Activated naive CD8-positive, alpha-beta T cell treated with anti-CD3 and anti-CD28 coated beads, Interleukin-2, amount 10 ng/mL, durations not matched to agents 7 days and 5 days (primary cell): ENCODE measurements at regions not wholly inside any gene's neighbourhood (a gene's known extent, or its start where the extent isn't known, plus 50 kb on each side); places are given as distances from the start of the nearest gene placed in this dataset.
"Not testable (repeated sequence)": the region's sequence is repeated elsewhere in the genome, so short reads cannot be mapped to it uniquely, and the experiment has no call there.

ENCODE experiments used
- ATAC-seq: fragments of 150-1000 bp; cut with Tn5 transposase; one replicate; pipeline ENCODE4 v1.10.0; 2021; ENCODE audit warnings: low read depth, moderate library complexity
- POLR2A ChIA-PET: fragments of 350-600 bp; sonication (Branson Sonifier 250); formaldehyde crosslinking; loops from one replicate; lab custom pipeline; 2021; ENCODE audit warnings: antibody characterized with exemption; lab: Charles Lee
- DNase-seq: peaks from one replicate; pipeline ENCODE4 v3.0.0; 2021
- H3K27ac Mint-ChIP-seq: one replicate; pipeline ENCODE4 v1.8.0; 2022; ENCODE audit warnings: mild to moderate bottlenecking, mixed read lengths
- H3K27me3 Mint-ChIP-seq: one replicate; pipeline ENCODE4 v1.8.0; 2022; ENCODE audit warnings: mild to moderate bottlenecking, moderate library complexity, mixed read lengths
- H3K36me3 Mint-ChIP-seq: one replicate; pipeline ENCODE4 v1.8.0; 2021; ENCODE audit warnings: mild to moderate bottlenecking, mixed read lengths
- H3K4me1 Mint-ChIP-seq: one replicate; pipeline ENCODE4 v1.8.0; 2021; ENCODE audit warnings: mixed read lengths
- H3K4me3 Mint-ChIP-seq: one replicate; pipeline ENCODE4 v1.8.0; 2022; ENCODE audit warnings: mild to moderate bottlenecking, moderate library complexity, mixed read lengths
- H3K9me3 Mint-ChIP-seq: one replicate; pipeline ENCODE4 v1.8.0; 2021; ENCODE audit warnings: mixed read lengths

DNA sequence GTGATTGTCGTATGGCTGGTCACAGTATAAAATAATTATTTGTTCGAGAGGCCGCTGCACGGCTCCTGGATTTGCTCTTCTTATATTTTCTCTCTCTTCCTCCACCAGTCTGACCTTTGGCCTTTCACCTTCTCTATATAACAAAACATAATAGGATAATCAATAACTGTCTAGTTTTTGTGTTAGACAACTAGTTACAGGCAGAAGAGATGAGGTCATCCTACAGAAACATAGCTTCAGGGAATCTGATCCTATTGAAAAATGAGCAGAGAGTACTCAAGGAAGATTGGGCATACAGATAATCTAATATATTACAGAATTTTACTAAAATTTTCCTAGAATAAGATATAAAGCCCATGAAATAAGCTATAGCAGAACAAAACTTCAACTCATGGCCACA, 731.3 kb upstream of the SLC39A10 start:
- H3K9me3 Mint-ChIP-seq: no peaks in the 10 kb centered on the region
- no peak overlapping the region for H3K4me3 Mint-ChIP-seq
- no peaks in the 10 kb centered on the region for H3K4me1 Mint-ChIP-seq
- no peak for ATAC-seq
- peaks cover 3% of the 10 kb centered on the region for H3K27me3 Mint-ChIP-seq
- DNase-seq: no peak
- H3K27ac Mint-ChIP-seq: no peak overlapping the region
- POLR2A ChIA-PET: no interaction called here
- no peaks in the 10 kb centered on the region for H3K36me3 Mint-ChIP-seq

DNA sequence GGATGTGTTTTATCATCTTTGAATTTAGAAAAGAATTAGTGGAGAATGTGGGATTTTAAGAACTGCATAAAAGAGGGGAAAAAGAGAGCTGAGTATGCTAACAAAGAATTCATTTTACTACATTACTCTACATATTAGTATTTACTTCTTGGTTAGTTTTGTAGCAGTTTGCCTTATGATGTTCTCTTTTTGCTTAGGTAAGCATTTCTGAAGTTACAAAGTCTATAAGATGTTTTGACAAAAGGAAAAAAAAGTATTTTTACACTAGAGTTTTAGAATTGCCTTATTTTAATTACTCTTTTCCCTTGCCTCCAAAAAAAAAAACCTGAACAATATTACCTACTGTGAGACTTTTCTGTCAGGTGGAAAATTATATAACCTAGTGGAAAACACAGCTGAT, 739.5 kb upstream of the SLC39A10 start:
- POLR2A ChIA-PET: no interaction called here

DNA sequence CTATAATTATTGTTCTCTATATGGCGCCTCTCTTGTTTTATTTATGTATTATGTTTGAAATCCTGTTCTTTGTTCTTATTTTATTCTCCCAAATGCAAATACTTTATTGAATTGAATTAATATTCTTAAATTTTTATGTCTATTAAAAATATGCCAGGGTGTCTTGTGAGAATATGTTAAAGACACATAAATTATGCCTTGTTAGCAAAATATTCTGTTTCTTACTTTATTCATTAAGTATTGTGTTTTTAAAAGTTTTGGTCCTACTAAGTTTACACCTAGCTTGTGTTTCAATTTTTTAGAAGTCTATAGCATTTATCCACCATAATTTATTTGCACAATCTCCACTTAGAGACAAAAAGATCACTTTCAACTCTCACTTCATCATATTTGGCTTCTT, 741.5 kb upstream of the SLC39A10 start:
- POLR2A ChIA-PET: no interaction called here
- DNase-seq (no peak), ATAC-seq (no peak)
- Mint-ChIP-seq H3K27ac (no peak overlapping the region), H3K9me3 (no peaks in the 10 kb centered on the region), H3K4me3 (no peak overlapping the region), H3K36me3 (no peaks in the 10 kb centered on the region), H3K27me3 (peaks cover 5% of the 10 kb centered on the region), H3K4me1 (no peaks in the 10 kb centered on the region)

More for the DNA sequence above, 739.5 kb upstream of the SLC39A10 start:
- H3K4me3 Mint-ChIP-seq: no peak overlapping the region
- DNase-seq (no peak), ATAC-seq (no peak)
- no peaks in the 10 kb centered on the region for H3K4me1 Mint-ChIP-seq
- H3K27me3 Mint-ChIP-seq: peaks cover 8% of the 10 kb centered on the region
- no peaks in the 10 kb centered on the region for H3K9me3 Mint-ChIP-seq
- no peak overlapping the region for H3K27ac Mint-ChIP-seq
- no peaks in the 10 kb centered on the region for H3K36me3 Mint-ChIP-seq

DNA sequence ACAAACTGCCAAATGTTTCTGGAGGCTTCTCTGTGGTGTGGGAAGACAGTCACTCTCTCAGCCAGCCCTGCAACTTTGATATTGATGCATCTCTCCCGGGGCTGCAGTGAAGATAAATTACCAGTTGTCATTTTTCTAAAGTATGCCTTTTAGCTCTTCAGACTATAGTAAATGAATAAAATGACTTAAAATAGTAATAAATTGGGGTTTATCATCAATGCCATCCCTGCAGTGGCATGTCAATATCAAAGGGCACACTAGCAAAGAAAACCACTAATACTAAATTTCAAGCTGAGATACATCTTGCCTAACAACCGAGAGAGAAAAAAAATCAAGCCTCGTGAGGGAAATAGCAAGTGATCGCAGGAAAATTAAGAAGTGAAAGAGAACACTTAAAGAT, 749.5 kb upstream of the SLC39A10 start:
- Mint-ChIP-seq H3K27ac (no peak overlapping the region), H3K36me3 (no peaks in the 10 kb centered on the region), H3K9me3 (no peaks in the 10 kb centered on the region), H3K4me3 (no peak overlapping the region), H3K27me3 (no peaks in the 10 kb centered on the region), H3K4me1 (no peaks in the 10 kb centered on the region)
- no peak for ATAC-seq
- DNase-seq: no peak
- POLR2A ChIA-PET: no interaction called here

DNA sequence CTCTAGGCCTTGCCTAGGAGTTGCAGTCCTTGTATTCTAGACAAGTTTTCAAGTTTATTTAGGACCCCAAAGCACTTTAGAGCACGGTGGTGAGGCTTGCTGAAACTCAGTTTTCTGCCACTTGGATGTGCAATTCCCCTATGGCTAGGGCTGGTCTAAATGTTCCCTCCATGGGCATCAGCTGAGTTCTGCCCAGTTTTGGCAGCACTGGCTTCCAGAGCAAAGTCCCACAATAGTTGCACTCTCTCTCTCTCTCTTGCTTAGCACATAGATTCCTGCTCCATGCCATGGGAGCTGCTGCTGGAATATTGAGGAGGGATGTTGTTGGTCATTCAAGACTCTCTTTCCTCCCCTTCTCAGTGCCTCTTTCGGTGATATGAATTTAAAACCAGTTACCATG, 760.2 kb upstream of the SLC39A10 start:
- H3K9me3 Mint-ChIP-seq: no peaks in the 10 kb centered on the region
- no peak overlapping the region for H3K27ac Mint-ChIP-seq
- no peaks in the 10 kb centered on the region for H3K4me1 Mint-ChIP-seq
- peaks cover 2% of the 10 kb centered on the region for H3K27me3 Mint-ChIP-seq
- no peak for ATAC-seq
- H3K4me3 Mint-ChIP-seq: no peak overlapping the region
- POLR2A ChIA-PET: no interaction called here
- no peak for DNase-seq
- H3K36me3 Mint-ChIP-seq: no peaks in the 10 kb centered on the region

DNA sequence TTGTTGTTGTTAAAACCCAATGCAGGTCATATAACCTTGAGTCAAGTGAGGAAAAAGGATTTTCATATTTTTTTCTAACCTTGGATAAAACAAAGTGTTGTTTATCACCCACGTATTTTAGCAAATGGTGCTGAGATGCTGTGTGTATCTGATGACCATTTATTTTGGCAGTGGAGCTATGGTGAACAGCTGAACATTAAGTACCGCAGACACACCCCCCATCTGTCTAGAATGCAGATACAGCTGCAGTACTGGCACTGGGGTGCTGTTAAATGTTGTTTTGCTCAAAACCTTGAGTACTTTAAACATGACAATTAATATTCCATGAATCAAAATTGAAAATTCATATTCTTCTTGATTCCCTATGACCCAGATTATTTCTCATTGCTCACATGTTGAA, 773.3 kb upstream of the SLC39A10 start:
- ATAC-seq (no peak), DNase-seq (no peak)
- Mint-ChIP-seq H3K4me1 (no peaks in the 10 kb centered on the region), H3K27ac (no peak overlapping the region), H3K36me3 (no peaks in the 10 kb centered on the region), H3K9me3 (no peaks in the 10 kb centered on the region), H3K27me3 (no peaks in the 10 kb centered on the region), H3K4me3 (no peak overlapping the region)
- POLR2A ChIA-PET: no interaction called here

DNA sequence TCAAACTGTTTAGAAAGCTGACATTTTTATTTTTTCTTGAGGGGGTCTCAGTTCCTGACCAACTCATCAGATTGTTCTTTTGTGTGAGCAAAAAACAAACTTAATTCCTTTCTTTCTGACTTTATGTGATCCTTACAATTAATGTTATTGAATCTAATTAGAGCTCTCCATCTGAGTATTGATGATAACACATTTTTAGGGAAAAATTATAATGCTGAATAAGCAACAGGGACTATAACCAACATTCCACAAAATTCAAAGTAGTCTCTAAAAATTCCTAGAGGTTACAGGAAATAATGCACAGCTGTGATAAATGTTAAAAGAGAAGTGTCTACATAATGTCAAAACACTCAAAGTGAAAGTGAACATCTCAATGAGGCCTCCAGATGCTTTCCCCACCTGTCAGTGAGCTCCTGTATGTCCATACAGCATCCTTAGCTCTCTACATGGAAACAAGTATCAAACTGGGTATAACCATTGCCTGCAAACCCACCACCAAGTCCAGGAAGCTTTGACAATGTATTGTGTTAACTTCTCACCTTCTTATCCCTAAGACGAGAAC, 786.0 kb upstream of the SLC39A10 start:
- DNase-seq (no peak), ATAC-seq (no peak)
- Mint-ChIP-seq H3K4me1 (no peaks in the 10 kb centered on the region), H3K27me3 (peaks cover 2% of the 10 kb centered on the region), H3K9me3 (no peaks in the 10 kb centered on the region), H3K4me3 (no peak overlapping the region), H3K27ac (no peak overlapping the region), H3K36me3 (no peaks in the 10 kb centered on the region)
- POLR2A ChIA-PET: no interaction called here

DNA sequence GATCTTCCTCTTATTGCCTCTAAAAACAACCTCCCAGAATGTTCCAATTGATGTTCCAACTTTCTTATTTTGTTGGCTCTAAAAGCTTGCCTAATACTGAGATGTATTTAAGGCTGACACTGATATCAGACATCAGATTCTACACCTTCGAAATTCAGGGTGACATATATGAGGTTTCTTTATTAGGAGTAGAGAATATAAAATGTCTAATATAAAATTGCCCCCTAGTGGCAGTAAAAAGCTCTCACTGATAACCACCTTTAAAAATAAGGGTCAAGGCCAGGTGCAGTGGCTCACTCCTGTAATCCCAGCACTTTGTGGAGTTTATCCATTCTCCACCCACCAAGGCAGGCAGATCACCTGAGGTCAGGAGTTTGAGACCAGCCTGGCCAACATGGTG, 789.7 kb upstream of the SLC39A10 start:
- no peak overlapping the region for H3K4me3 Mint-ChIP-seq
- no peak for DNase-seq
- POLR2A ChIA-PET: no interaction called here
- H3K9me3 Mint-ChIP-seq: no peaks in the 10 kb centered on the region
- H3K27me3 Mint-ChIP-seq: peaks cover 4% of the 10 kb centered on the region
- no peak overlapping the region for H3K27ac Mint-ChIP-seq
- no peak for ATAC-seq
- no peaks in the 10 kb centered on the region for H3K4me1 Mint-ChIP-seq
- H3K36me3 Mint-ChIP-seq: no peaks in the 10 kb centered on the region

DNA sequence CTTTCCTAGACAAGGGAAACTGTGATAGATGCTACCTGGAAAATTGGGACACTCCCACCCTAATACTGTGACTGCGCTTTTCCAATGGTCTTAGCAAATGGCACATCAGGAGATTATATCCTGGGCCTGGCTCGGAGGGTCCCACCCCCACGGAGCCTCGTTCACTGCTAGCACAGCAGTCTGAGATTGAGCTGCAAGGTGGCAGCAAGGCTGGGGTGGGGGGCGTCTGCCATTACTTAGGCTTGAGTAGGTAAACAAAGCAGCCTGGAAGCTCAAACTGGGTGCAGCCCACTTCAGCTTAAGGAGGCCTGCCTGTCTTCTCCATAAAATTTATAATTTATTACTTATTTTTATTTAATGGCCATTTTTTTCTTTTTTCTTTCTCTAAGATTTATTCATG, 802.1 kb upstream of the SLC39A10 start:
- Mint-ChIP-seq H3K4me1 (no peaks in the 10 kb centered on the region), H3K9me3 (peaks cover 3% of the 10 kb centered on the region), H3K36me3 (no peaks in the 10 kb centered on the region), H3K27me3 (no peaks in the 10 kb centered on the region), H3K27ac (no peak overlapping the region), H3K4me3 (no peak overlapping the region)
- POLR2A ChIA-PET: no interaction called here
- no peak for DNase-seq
- no peak for ATAC-seq

DNA sequence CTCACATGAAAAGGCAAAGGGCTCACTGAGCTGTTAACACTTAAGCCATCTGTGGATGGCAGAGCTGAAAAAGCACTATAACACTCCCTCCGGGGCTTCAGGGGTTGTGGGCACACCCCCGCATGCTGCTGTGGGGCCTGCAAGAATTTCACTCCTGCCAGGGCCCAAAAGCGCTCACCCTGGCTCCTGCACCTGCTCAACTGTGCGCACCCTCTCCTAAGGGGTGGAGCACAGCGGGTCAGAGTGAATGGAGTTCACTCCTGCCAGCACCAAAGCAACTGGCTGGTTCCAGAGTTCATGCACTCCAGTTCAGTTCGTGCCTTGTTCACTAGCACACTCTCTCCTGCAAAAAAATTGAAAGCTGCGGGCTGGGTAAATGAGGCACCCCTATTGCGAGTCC, 814.2 kb upstream of the SLC39A10 start:
- no peak overlapping the region for H3K27ac Mint-ChIP-seq
- no peaks in the 10 kb centered on the region for H3K4me1 Mint-ChIP-seq
- no peaks in the 10 kb centered on the region for H3K36me3 Mint-ChIP-seq
- ATAC-seq (no peak), DNase-seq (no peak)
- no peaks in the 10 kb centered on the region for H3K9me3 Mint-ChIP-seq
- H3K27me3 Mint-ChIP-seq: peaks cover 3% of the 10 kb centered on the region
- no peak overlapping the region for H3K4me3 Mint-ChIP-seq
- POLR2A ChIA-PET: no interaction called here

DNA sequence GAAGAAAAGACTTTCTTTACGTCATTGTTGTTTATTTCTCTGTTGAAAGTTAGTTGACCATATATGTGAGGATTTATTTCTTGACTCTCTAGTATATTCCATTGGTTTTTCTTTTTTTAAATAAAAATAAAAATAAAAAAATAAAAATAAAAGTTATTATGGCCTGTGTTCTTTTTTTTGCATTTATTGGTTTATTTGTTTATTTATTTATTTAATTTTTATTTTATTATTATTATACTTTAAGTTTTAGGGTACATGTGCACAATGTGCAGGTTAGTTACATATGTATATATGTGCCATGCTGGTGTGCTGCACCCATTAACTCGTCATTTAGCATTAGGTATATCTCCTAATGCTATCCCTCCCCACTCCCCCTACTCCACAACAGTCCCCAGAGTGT, 822.7 kb upstream of the SLC39A10 start:
- H3K4me1 Mint-ChIP-seq, H3K27me3 Mint-ChIP-seq, H3K27ac Mint-ChIP-seq, H3K9me3 Mint-ChIP-seq, H3K4me3 Mint-ChIP-seq, H3K36me3 Mint-ChIP-seq, DNase-seq, POLR2A ChIA-PET, ATAC-seq: not testable (repeated sequence)

DNA sequence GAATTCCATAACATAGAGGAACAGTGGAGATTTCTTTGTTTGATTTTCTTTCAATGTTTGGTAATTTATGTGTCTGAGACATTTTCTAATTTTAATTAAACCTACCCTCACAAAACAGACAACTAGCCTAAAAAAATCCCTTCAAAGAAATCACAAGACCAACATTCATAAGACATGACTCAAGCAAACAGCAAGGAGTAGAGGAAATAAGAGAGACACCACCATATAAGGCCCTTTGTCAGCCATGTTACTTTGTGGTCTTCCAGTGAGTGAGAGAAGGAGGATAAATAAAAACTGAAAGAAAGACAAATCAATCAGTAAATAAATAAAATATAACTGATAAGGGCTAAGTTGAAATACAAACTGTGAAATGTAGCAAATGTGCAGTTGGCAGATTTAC, 830.8 kb upstream of the SLC39A10 start:
- ATAC-seq: no peak
- no peaks in the 10 kb centered on the region for H3K36me3 Mint-ChIP-seq
- H3K4me3 Mint-ChIP-seq: no peak overlapping the region
- no peak overlapping the region for H3K27ac Mint-ChIP-seq
- no peaks in the 10 kb centered on the region for H3K4me1 Mint-ChIP-seq
- POLR2A ChIA-PET: no interaction called here
- no peaks in the 10 kb centered on the region for H3K27me3 Mint-ChIP-seq
- no peaks in the 10 kb centered on the region for H3K9me3 Mint-ChIP-seq
- no peak for DNase-seq

DNA sequence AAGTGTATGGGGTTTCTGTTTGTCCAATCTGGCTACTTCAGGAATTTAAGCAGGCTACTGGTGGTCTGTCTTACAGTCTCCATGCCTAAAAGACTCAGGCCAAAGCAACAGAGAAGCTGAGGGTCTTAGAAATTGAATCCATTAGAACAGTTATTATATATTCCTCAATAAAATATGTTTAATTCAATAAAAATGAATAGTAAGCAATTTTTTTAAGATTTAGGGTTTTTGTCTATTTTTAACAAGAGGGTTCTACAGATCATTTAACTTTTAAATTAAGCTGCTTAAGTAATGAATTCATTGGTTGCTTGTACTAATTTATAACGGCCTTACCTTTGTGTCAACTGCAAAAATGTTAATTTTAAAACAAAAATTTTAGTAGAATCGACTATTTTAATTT, 832.6 kb upstream of the SLC39A10 start:
- no peaks in the 10 kb centered on the region for H3K27me3 Mint-ChIP-seq
- H3K27ac Mint-ChIP-seq: no peak overlapping the region
- DNase-seq (no peak), ATAC-seq (no peak)
- POLR2A ChIA-PET: no interaction called here
- no peaks in the 10 kb centered on the region for H3K36me3 Mint-ChIP-seq
- H3K4me3 Mint-ChIP-seq: no peak overlapping the region
- no peaks in the 10 kb centered on the region for H3K4me1 Mint-ChIP-seq
- H3K9me3 Mint-ChIP-seq: no peaks in the 10 kb centered on the region

DNA sequence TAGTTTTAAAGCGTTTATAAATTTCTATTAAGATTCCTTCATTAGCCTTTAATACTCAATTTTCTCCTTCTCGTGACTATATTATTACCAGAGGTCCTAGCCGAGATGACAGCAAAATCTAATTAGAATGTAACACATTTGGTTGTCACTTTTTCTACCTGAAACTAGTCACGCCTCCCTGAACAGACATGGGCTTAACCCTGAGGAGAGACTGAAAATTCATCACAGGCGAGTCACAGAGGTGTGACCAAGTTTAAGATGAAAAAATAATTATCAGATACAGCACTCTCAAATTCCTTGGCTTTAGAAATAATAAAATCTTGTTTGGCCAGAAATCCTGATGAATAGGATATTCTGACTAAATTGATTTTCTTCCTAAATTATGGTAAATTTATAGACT, 834.4 kb upstream of the SLC39A10 start:
- Mint-ChIP-seq H3K27me3 (no peaks in the 10 kb centered on the region), H3K36me3 (no peaks in the 10 kb centered on the region), H3K4me1 (no peaks in the 10 kb centered on the region)

DNA sequence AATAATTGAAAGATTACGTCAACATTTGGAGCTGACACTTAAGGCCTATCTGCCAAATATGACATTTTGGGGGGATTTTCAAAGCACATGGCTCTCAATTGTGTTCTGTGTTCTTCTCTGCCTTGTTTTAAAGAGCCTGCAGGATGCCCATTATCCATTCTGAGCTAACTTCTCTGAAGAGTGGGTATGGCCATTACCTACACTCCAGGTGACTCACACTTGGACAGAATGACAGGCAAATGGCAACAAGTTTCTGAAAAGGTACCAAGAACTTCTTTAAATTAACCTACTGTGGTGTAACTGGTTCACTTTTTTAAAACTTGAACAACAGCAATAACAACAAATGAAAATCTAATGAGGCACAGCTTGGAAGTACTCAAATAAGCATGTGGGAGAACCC, 834.9 kb upstream of the SLC39A10 start:
- H3K4me3 Mint-ChIP-seq: no peak overlapping the region
- H3K9me3 Mint-ChIP-seq: no peaks in the 10 kb centered on the region
- H3K27me3 Mint-ChIP-seq: no peaks in the 10 kb centered on the region
- DNase-seq (no peak), ATAC-seq (no peak)
- H3K4me1 Mint-ChIP-seq: no peaks in the 10 kb centered on the region
- H3K27ac Mint-ChIP-seq: no peak overlapping the region
- H3K36me3 Mint-ChIP-seq: no peaks in the 10 kb centered on the region
- POLR2A ChIA-PET: no interaction called here

More for the DNA sequence above, 834.4 kb upstream of the SLC39A10 start:
- DNase-seq: no peak
- no peak overlapping the region for H3K4me3 Mint-ChIP-seq
- no peak for ATAC-seq
- no peaks in the 10 kb centered on the region for H3K9me3 Mint-ChIP-seq
- POLR2A ChIA-PET: no interaction called here
- no peak overlapping the region for H3K27ac Mint-ChIP-seq
